Bronchial epithelial cell (primary cell): ENCODE measurements at regions not wholly inside any gene's neighbourhood (a gene's known extent, or its start where the extent isn't known, plus 50 kb on each side); places are given as distances from the start of the nearest gene placed in this dataset.
A peak's percentile ranks its signal among the peaks of the same experiment; 100 is the strongest.

ENCODE experiments used
- DNase-seq: peaks from one replicate; pipeline ENCODE4 v3.0.0-alpha.2; 2010; ENCODE audit warnings: low read depth
- FAIRE-seq: peaks from 2 replicates; lab custom pipeline; 2011; peaks lifted over from hg19 to GRCh38; lab: Jason Lieb, UNC
- H3K27me3 ChIP-seq: 2 replicates; pipeline ENCODE4 v1.5.1; 2011; ENCODE audit warnings: low read length; ENCODE audit not compliant: control insufficient read depth, insufficient read depth
- H3K36me3 ChIP-seq: 2 replicates; pipeline ENCODE4 v1.5.1; 2011; ENCODE audit warnings: low read length; ENCODE audit not compliant: control insufficient read depth, insufficient read depth
- H3K4me3 ChIP-seq: 2 replicates; pipeline ENCODE4 v1.5.1; 2011; ENCODE audit warnings: mild to moderate bottlenecking, low read depth, low read length, control low read depth
- CTCF ChIP-seq: IDR thresholded peaks from 2 replicates; pipeline ENCODE4 v1.5.1; 2011; ENCODE audit warnings: mild to moderate bottlenecking, moderate library complexity, low read length, control low read depth, inconsistent platforms; ENCODE audit not compliant: insufficient read depth, severe bottlenecking

DNA sequence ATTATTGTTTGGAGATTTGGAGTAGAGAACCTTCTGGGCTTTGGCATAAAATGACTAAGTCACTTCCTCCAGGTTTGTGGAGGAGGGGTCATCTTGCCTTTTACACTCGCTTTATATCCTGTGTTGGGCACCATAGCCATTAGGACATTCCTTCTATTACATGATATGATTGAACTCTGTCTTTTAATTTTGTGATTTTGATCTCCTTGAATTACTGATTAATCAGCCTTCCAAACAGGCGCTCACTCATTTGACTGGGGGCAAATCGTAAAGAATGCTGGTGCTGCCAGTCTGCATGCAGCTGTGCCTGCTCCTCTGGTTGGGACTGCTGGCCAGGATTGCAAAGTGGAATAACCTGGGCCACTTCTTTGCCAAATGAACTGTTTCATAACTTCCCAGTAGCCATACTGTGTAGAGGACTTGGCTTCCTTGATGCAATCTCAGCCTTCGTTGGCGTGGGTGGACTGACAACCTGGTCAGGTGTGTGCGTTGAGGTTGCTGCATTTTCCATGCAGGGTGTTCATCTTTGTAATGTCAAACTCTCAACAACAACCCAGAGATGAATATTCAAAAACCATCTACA lies 65.9 kb upstream of the RAB11FIP2 start:
- H3K4me3 ChIP-seq, result no peak overlapping the region
- no peak for TF ChIP-seq CTCF
- no peaks in the 10 kb centered on the region for H3K27me3 ChIP-seq
- H3K36me3 ChIP-seq, result no peaks in the 10 kb centered on the region
- FAIRE-seq, result no peak
- DNase-seq, result no peak

- no peaks in the 10 kb centered on the region for H3K27me3 ChIP-seq
- DNase-seq (no peak), FAIRE-seq (no peak)
These were observed 64.0 kb upstream of the RAB11FIP2 start for GRCh38 chr10:118110750-118111149.

DNA sequence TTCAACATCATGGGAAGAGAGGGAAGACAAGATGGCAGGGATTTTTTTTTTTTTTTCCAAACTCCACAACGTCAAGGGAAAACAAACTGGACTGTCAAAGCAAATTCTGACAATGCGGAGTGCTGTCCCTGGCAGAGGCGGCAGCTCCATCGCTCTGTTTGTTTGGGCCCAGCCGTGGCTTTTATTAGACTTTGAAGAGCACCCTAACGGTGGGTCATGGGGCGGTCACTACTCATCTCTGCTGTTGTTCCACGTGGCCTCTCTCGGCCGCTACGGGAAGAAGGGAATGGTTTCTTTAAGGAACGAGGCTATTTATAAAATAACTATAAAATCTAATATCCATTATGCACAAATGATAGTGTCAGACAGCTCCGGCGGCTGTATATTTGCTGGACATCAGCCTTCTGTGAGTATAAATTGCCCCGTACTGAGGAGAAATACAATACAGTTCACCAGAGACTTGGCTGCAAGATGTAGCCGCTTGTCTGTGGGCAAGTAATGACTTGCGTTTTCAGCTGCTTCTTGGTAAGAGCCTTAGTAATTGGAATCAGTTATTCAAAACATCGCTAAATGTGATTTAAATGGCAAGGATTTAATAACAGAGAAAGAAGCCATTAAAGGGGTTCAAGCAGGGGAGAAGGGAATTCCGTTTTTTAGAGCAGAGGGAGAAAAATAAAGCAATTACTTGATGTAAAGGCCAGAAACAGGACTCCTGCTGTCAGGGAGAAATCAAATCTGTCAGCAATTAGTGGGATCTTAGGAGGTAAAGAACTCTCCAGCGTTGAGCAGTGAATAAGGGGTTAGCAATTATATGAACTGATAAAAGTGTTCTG lies 61.7 kb upstream of the RAB11FIP2 start:
- no peak overlapping the region for H3K4me3 ChIP-seq
- no peak for FAIRE-seq
- no peak for TF ChIP-seq CTCF

More at GRCh38 chr10:118110750-118111149, 64.0 kb upstream of the RAB11FIP2 start:
- H3K36me3 ChIP-seq, result no peaks in the 10 kb centered on the region
- no peak for TF ChIP-seq CTCF
- H3K4me3 ChIP-seq, result no peak overlapping the region

GRCh38 chr10:118107541-118107940 lies 60.8 kb upstream of the RAB11FIP2 start:
- Histone ChIP-seq H3K27me3 (no peaks in the 10 kb centered on the region), H3K4me3 (no peak overlapping the region), H3K36me3 (no peaks in the 10 kb centered on the region)
- FAIRE-seq, result no peak
- DNase-seq, result no peak
- TF ChIP-seq CTCF, result no peak

More for the DNA sequence above, 61.7 kb upstream of the RAB11FIP2 start:
- Histone ChIP-seq H3K27me3 (no peaks in the 10 kb centered on the region), H3K36me3 (no peaks in the 10 kb centered on the region)
- DNase-seq, result peak; percentile 61

DNA sequence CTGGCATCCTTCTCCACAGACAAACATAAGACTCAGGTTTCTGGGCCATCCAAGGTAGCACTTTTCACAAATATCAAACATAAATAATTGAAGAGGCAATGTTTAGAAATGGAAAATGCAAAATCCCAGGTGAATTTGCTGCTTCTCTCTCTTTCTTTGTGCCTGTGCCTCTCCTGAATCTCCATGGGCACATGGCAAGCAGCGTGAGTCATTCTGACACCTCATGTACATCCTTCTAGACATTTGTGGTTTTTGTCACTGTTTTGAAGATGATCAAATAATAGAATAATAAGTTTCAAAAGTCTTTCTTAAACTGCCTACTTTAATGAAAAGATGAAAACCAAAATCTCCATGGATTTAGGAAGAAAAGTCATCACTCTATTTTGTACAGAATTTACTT lies 60.3 kb upstream of the RAB11FIP2 start:
- Histone ChIP-seq H3K36me3 (no peaks in the 10 kb centered on the region), H3K4me3 (no peak overlapping the region), H3K27me3 (no peaks in the 10 kb centered on the region)
- DNase-seq (peak; percentile 32), FAIRE-seq (no peak)
- no peak for TF ChIP-seq CTCF
